HG02678 (cell line): ENCODE measurements at regions not wholly inside any gene's neighbourhood (a gene's known extent, or its start where the extent isn't known, plus 50 kb on each side); places are given as distances from the start of the nearest gene placed in this dataset.

ENCODE experiments used
- ATAC-seq: cut with Tn5 transposase; IDR thresholded peaks from one replicate; pipeline ENCODE4 v1.9.1; 2021; ENCODE audit warnings: mild to moderate bottlenecking, moderate library complexity; ENCODE audit not compliant: unreplicated experiment

DNA sequence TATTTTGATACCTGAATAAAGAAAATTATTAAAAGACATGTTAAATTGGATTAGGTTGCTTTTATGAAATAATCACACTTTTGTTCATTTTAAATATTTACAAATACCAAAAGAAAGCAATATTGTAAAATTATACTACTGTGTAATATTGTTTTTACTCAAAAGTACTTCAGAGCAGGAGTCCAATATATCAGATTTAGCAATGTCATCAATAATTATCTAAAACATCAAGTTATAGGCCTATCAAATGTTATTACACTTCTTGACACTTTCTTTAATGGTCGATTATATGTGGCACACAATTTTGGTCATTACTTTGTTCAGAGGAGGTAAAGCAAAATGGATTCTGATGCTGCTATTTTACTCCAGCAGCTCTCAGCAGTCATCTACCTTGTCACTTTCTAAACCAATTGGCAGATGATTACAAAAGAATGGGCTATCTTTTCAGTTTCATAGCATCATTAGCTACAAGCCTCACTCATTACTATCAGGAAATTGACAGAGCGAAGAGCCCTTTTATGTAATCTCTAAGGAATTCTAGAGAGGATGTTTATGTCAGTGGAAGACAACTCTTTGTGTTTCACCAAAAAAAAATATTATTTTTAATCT is 318.6 kb downstream of the PLOD2 start:
- no peak for ATAC-seq

DNA sequence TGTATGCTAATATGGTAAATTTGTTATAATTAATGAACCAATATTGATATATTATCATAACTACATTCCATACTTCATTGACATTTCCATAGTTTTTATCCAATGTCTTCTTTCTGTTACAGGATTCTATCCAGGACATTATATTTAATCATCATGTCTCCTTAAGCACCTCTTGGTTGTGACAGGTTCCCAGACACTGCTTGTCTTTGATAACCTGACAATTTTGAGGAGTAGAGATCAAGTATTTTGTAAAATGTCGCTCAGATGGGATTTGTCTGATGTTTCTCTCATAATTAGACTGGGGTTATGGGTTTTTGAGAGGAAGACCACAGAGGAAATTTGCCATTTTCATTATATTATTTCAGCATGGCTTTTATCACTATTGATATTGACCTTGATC is 317.4 kb downstream of the PLOD2 start:
- ATAC-seq = no peak

DNA sequence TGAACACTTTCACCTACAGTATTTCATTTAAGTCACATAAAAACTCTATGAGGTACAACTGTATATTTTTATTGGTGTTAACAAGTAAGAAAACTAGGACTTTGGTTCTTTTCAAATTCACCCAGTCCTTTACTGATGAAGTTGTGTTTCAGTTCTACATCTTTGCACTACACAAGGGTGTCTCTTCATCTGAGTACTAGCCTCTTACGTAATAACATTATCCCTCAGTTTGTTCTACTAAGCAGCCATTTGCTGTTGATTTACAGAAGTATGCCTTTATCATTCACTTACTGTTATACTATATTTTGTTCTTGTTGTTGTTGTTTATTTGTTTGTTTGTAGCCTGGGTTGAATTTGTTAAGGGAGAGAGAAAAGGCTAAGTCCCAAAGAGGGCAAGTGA is 311.9 kb downstream of the PLOD2 start:
- no peak for ATAC-seq

DNA sequence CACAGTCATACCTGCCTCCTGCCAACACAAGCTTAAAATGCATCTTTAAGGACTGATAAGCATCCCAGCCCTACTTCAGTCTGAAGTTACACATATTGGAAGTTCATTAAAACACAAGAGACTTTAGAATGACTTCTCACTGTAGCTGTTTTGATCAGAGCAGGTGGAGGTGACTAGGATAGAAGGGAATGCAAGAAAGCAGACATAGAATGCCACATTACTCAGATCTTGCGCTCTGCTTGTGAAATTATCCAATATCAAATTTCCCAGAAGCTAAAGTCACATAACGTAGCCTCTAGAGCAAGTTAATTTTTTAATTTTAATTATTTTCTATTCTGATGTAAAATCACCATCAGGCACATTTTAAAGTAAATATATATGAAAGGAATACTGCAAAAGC is 306.5 kb downstream of the PLOD2 start:
- ATAC-seq = no peak

DNA sequence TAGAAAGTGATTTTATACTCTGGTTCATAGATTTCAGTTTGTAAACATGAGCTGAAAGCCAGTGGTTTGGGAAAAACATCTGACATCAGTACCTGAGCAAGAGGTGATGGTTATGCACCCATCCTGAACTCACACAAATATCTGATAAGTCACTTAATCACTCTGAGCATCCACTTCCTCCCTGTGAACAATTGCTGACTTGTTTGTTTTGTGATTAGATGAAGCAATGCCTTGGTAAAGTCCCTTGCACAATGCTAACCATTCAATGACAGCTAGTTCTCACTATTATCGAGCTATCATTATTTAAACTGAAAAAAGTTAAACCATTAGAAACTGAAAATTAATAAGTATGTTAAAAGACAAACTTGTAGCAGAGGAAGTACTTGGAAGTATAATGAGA is 303.0 kb downstream of the PLOD2 start:
- ATAC-seq = no peak

DNA sequence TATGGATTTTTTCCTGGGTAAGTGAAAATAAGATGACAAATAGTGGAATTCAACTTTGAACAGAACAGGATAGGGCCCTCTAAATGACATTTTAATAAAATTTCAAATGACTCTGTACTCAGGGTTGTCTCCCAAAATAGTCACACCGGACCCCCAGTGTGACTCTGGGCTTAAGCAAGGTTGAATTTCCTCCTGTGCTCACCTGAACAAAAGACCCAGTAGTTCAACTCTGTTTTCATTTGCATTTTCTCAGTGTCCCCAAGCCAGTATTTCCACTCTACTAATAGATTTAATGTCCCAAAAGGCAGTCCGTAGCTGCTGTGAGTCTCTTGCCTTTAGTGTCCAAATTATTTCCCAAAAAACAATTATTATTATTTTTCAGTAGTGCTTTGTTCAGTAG is 296.6 kb downstream of the PLOD2 start:
- no peak for ATAC-seq

DNA sequence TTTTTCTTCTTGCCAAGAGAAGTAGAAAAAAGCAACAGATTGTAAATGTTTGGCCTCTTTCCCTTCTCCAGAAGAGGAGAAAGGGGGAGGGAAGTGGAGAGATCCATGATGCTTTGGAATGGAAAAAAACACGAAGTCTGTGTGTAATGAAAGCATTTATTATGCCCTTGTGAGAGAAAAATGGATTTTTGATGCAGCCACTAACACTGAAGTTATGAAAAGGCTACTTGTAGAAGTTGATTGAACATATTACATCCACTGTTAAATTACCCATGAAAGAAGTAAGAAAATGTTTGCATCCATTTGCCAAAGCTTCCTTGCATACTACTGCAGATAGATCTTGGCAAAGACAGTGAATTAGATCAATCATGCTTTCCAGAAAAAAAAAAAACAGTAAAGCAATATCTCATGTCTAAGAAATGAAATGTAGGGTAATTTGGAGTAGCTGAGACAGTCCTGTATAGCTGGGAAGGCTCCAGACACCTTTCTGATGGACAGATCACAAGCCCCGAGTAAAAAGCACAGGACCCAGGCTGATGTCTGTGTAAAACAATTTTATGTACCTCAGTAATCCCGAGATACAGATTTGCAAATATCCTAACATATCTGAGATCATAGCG is 295.5 kb downstream of the PLOD2 start:
- no peak for ATAC-seq

DNA sequence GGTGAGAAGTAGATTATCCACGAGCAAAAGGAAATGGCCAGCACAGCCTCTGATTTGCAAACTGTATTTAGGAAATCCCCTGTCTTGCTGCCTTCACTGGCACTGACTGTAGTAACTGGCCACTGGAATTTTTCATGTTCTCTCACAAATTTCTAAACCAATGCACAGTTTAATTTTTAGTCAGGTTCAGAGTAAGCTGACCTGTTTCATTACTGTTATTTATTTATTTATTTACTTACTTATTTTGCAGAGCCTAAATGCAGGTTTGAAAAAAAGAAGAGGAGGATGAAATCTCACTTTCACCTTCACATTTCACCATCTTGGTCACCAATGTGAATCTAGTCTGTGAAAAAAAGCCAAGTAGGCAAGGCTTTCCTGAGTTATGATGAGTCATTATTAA is 291.0 kb downstream of the PLOD2 start:
- ATAC-seq = peak; percentile 71

DNA sequence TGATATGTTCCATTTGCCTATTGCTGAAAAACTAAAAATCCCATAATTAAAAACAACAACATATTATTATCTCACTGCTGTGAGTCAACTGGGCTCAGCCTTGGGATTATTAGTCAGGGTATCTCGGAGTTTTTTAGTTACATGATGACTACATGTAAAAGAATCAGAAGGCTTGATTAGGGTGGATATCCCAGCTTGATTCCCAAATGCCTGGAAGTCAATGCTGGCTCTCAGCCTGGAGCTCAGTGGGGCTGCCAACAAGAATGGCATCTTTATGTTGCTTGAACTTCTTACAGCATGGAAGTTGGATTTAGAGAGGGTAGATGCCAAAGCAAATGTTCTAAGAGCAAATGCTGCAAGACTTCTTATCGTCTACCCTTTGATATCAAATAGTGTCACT is 278.5 kb downstream of the PLOD2 start:
- no peak for ATAC-seq

DNA sequence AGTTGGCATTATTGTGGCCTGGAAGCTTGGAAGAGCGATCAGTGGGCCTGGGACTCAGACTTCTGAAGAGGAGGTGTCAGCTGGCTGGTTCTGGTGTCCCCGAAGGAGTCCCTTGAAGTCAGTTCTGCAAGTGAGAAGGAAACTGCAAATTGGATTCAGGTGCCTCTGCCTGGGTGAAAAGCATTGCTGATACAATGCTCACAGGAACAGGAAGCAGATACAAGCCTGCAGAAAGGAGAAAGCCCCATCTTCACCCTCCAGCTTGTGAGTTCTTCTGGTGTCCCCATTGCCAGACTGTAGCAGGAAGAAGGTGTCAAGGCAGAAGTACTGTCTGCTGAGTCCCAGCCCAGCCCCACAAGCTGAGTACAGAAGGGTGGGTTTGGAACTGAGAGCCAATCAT is 271.3 kb downstream of the PLOD2 start:
- ATAC-seq = no peak

DNA sequence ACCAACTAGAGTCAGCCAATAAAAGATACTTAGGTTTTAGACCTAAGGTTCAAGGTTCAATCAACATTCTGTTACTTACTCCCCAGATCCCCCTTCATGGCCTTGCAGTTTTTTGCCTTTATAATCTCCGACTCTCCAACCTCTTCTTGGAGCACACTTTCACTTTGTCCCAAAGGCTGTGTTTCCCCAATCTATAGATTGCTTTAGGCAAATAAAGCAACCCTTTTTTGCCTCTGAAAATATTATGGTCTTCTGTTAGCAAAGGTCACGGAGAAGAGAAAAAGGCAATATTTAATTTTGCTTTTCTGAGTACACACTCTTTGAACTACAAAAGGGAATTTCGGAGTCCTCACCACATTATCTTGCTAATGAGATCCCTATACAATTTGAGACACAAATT is 268.1 kb downstream of the PLOD2 start:
- no peak for ATAC-seq

DNA sequence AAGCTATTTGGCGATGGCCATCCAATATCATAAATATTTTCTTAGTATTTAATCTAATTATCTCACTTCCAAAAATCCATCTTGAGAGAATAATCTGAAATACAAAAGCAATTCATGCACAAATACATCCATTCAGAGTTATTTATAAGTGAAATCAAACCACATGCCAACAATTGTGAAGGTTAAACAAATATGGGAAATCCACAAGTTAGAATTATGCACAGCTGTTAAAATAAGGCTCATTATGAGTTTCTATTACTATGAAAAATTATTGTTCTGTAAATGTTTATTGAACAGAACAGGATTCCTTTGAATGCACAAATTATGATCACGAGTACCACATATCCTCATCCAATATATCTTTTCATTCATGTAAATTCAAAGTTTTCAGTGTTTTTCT is 267.7 kb downstream of the PLOD2 start:
- no peak for ATAC-seq

DNA sequence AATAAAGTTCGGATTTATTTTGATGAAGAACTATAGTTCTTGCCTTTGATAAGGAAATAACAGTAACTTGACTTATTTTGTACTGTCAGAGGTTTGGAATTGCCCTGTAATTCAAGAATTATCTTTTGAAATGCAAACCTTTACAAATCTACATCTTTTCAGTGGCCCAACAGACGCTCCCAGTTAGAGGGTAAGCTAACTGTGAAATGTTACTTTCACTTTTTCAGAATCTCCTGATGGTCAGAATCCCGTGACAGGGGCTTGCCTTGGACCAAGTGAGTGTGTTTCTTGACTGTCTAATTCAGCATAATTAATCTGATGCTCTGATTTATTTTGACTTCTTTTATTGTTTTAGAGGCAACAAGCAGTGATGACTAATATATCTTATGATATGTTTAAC is 262.5 kb downstream of the PLOD2 start:
- ATAC-seq = no peak

DNA sequence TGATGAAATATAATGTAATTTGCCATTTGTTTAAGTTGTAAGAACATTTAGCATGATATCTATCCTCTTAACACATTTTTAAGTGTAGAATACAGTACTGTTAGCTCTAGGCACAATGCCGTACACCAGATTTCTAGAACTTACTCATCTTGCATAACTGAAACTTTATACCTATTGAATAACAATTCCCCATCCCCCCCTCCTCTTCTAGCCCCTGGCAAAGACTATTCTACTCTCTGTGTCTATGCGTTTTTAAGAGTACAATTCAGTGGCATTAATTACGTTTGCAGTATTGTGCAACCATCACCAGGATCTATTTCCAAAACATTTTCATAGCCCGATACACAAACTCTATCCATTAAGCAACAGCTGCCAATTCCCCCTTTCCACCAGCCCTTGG is 261.7 kb downstream of the PLOD2 start:
- ATAC-seq = no peak

DNA sequence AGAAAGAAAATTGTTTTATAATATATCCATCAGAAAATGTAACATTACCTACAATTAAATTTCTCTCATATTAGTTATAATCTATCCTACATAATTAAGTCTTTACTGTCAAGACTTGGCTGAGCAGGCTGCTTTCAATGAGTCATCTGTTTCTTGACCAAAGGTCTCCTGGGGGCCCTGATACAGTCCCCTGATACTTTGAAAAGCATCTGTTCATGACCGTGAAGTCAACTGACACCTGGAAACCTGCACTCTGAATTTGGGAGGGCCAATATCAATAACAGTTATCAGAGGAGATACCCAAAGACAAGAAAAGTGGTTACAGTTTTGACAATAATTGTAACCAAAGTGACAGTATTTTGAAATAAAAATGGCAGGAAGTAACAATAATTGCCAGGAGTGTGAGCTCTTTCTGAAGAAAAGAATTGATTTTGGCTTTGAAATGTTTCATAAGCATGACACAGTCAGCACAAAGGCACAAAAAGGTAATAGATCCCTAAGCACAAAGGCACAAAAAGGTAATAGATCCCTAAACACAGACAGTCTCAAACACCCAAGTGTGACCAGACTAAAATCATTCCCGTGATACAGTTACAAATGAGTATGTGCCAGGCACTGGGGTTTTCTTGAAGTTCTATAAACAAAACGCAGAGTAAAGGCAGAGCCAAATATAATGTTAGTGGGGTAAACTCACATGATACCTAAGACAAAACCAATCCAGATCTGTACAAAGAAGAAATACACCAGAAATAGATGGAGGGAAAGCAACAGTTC is 260.7 kb downstream of the PLOD2 start:
- peak; percentile 72 for ATAC-seq

DNA sequence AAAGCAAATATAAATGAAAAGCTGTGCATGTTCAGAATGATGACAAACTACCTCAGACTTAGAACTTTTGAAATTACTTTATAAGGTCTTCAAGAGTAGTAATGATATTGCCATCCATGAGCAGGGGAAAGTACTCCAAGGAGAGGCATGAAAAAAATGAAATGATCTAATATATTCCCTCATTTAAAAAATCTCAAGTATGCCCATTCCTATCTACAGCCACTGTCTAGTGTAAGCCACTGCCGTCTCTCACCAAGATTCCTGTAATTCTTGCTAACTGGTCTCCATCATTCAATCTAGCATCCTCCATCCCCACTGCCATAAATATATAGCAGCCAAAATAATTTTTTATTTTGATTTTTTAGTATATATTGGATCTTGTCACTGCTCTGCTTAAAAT is 258.8 kb downstream of the PLOD2 start:
- ATAC-seq = no peak

DNA sequence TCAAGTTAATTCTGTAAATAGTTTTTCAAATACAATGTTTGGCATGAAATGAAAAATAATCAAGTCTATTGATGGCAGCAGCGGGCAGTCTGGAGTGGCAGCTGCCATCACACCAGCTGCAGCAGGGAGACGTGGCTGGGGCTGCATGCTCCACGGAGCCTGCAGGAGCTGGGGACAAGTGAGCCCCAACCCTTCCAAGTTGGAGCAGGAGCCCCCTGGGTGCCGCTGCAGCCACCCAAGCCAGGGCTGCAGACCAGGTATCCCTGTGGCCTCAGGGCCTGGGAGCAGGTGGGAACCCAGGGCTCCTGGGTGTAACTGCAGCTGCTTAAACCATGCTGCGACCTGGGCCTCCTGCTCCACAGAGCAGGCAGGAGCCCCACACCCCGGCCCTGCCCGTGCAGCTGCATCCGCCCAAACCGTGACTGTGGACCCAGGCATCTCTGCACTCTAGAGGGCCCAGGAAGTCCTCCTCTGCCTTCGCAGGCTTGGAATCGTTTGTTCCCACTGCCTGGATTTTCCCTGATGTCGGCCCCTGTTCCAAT is 257.4 kb downstream of the PLOD2 start:
- no peak for ATAC-seq

DNA sequence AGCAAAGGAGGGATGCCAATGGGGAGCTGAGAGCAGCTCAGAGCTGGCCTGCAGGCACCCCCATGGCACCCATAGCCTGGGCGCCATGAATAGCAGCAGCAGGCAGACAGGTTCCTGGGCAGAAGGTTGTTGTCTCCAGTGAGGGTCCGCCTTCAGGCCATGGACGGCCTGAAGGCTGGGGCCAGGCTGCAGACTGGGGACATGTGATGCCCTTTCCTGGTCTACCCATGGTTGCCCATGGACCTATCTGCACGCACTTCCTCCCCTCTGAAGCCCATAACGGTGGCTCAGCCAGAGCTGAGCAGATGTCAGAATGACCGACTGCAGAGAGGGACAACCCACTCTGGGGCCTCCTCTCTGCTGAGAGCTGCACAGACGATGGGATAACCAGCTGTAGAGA is 256.8 kb downstream of the PLOD2 start:
- no peak for ATAC-seq

DNA sequence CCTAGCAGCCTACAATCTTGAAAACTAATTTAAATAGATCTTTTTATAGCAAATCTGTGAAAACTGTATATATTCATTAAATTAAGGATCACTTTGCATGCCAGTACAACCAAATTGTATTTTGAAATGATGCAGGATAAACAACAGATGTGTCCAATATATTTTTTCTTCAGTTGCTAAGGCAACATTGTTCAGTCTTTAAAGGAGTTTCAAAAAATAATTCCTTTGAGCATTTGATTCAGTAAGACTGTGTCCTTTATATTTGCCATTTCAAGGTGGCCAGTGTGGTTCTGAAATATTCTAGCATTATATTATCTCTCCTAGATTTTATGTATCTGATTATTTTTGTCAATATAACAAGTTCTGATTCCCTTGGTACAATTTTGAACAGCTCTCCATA is 254.7 kb downstream of the PLOD2 start:
- ATAC-seq = no peak

DNA sequence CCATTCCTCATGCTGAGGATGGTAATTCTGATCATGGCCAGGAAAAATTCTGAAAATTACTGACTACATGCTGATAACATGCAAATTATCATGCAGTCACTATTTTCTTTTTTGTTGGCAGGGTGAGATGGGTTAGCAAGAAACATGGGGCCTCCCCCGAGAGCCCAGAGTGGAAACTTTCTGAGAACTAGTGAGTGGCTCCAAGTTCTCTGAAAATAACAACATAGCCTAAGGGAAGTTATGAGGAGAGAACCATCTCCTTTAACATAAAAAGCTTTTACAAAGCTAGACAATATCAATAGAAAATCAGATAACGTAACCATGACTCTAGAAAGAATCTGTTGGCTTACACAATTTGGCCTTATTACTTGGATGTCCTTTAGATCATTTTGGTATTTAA is 254.2 kb downstream of the PLOD2 start:
- no peak for ATAC-seq

DNA sequence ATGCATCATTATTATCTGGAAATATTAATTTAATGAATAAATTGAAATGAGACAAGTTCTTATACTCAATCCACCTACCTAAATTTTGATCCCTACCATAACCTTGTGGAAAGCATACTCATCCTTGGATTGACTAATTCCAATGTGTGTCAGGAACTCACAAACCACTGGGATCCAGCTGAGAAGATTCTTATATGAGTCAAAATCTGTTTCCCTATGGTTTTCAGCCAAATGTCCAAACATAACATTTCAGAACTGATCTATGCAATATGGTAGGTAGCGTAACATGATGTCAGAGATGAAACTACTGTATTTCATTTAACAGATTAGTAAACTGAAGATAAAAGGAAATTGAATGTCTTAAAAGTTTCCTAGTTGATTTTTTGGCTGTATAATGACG is 250.0 kb downstream of the PLOD2 start:
- ATAC-seq = no peak

DNA sequence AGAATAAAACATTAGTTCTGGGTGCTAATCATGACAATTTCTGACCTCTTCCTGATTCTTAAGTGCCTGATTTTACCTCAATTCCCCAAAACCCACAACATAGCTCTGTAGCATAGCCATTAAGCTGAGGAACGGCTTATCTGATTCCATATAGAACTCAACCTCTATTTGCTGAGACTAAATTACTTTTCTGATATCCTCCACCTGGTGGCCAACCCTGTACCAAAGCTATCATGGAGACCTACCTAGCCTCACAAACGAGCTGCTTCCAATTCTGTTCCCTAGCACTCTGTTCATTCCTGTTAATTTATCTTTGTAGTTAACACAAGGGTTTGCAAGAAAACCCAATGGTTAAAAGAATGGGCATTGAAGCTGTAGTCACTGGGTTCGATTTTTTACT is 245.2 kb downstream of the PLOD2 start:
- no peak for ATAC-seq
